Effector CD8-positive, alpha-beta T cell (primary cell): ENCODE measurements at regions not wholly inside any gene's neighbourhood (a gene's known extent, or its start where the extent isn't known, plus 50 kb on each side); places are given as distances from the start of the nearest gene placed in this dataset.

Experiments
- DNase-seq: peaks from one replicate; lab custom pipeline; 2025; lab: John Stamatoyannopoulos, UW

- DNase-seq = no peak
These were observed 51.6 kb upstream of the FHL2 start for GRCh38 chr2:105450471-105450870.

- DNase-seq = no peak
These were observed 50.2 kb upstream of the FHL2 start for GRCh38 chr2:105449076-105449475.
